Adrenal gland (tissue), 9 donors: ENCODE measurements at regions not wholly inside any gene's neighbourhood (a gene's known extent, or its start where the extent isn't known, plus 50 kb on each side); places are given as distances from the start of the nearest gene placed in this dataset.

ENCODE experiments used
- DNase-seq, 7 donors: peaks; one replicate each; pipeline ENCODE4 v3.0.0-alpha.2; 2019 to 2020
- H3K27ac ChIP-seq, 5 donors: fragments of 200-600 bp; sonication (generic) in 4 of 5; 1 replicate in 3 of 5; 2 replicates in 2 of 5; pipeline versions ENCODE4 v1.5.1 to v1.8.0; 2016 to 2020; ENCODE audit warnings: mild to moderate bottlenecking in 1 of 5
- H3K27me3 ChIP-seq: fragments of 200-600 bp; 2 replicates; pipeline ENCODE4 v1.8.0; 2021
- H3K36me3 ChIP-seq, 2 donors: fragments of 200-600 bp; replicated peaks in 1 of 2; 1 replicate in 1 of 2; 2 replicates in 1 of 2; pipeline versions ENCODE4 v1.5.1 to v1.8.0; 2018 to 2022
- H3K4me1 ChIP-seq, 2 donors: fragments of 200-600 bp; replicated peaks in 1 of 2; 1 replicate in 1 of 2; 2 replicates in 1 of 2; pipeline versions ENCODE4 v1.5.1 to v1.8.0; 2018 to 2021
- H3K4me3 ChIP-seq, 4 donors: fragments of 200-600 bp; sonication (generic) in 3 of 4; one replicate each; pipeline ENCODE4 v1.5.1; 2016 to 2018
- H3K9me3 ChIP-seq, 3 donors: fragments of 200-600 bp; sonication (generic) in 1 of 3; replicated peaks in 1 of 3; 1 replicate in 2 of 3; 2 replicates in 1 of 3; pipeline versions ENCODE4 v1.5.1 to v1.8.0; 2016 to 2021
- POLR2A ChIP-seq, 2 donors: fragments of 450-650 bp; IDR thresholded peaks; one replicate each; pipeline ENCODE4 v1.6.1; 2017; ENCODE audit warnings: antibody characterized with exemption in 2 of 2, mild to moderate bottlenecking in 2 of 2, moderate library complexity in 1 of 2
- WGBS, 4 donors: extraction: QIAGEN DNeasy Blood & Tissue Kit in 2 of 4; methylation state at CpG; one replicate each; pipeline versions ENCODE4 v1.1.5 to v1.1.7; 2013 to 2017; 5-methylcytosine and 5-hydroxymethylcytosine counted together
- intact Hi-C, 2 donors: fragments of 100-400 bp; cut with DNase I; formaldehyde crosslinking; loops; one replicate each; pipeline versions ENCODE4 v1.14.1 to v1.15.0; 2022 to 2023
- TF ChIP-seq, protein P1 (sequence below), 6 experiments: fragments of 450-650 bp in 4 of 6; fragments of 200-600 bp in 2 of 6; sonication (generic) in 1 of 6; IDR thresholded peaks; 1 replicate in 5 of 6; 2 replicates in 1 of 6; pipeline versions ENCODE4 v1.5.1 to v1.8.0; 2016 to 2021; ENCODE audit warnings: antibody characterized with exemption in 6 of 6, mild to moderate bottlenecking in 2 of 6, moderate library complexity in 1 of 6
- donor health status: healthy with polysubstance abuse.
- donor health status: Bipolar disorder and iron deficiency.
- donor health status: DM: yes; HTN: yes; CAD: no.
- donor health status: DM: no; HTN: no; CAD: no.
- donor health status: DM: no; HTN: no; CAD: no.

DNA sequence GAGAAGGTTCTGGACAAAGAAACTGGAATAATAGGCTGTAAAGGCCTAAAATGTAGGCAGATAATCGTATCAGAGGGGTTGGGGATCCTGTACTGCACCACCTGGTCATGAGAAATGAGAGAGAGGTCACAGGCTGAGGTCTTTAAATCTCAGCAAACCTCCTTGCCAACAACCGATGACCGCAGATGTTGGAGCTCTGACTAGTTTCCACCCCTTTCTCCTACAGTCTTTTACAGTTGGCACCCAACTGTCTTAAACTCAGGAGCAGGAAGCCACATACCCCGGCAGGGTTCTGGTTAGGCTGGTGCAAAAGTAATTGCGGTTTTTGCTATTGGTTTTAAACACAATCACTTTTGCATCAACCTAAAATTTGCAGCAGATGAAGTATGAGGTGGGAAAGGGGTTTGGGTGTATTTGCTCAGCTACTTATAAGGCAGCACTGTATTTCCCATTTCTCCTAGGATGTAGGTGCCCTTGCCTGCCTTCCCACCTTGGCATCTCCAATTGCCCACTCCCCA is 261.8 kb upstream of the MYOCD start:
- no peak for DNase-seq
- no peak overlapping the region for H3K27ac ChIP-seq
- H3K36me3 ChIP-seq = no peaks in the 10 kb centered on the region
- H3K9me3 ChIP-seq = no peaks in the 10 kb centered on the region
- 63 to 73% (median 67%) methylated on average over 5 of the region's 5 CpGs for WGBS, 4 donors
- H3K27me3 ChIP-seq = no peaks in the 10 kb centered on the region
- TF ChIP-seq, protein P1, sequence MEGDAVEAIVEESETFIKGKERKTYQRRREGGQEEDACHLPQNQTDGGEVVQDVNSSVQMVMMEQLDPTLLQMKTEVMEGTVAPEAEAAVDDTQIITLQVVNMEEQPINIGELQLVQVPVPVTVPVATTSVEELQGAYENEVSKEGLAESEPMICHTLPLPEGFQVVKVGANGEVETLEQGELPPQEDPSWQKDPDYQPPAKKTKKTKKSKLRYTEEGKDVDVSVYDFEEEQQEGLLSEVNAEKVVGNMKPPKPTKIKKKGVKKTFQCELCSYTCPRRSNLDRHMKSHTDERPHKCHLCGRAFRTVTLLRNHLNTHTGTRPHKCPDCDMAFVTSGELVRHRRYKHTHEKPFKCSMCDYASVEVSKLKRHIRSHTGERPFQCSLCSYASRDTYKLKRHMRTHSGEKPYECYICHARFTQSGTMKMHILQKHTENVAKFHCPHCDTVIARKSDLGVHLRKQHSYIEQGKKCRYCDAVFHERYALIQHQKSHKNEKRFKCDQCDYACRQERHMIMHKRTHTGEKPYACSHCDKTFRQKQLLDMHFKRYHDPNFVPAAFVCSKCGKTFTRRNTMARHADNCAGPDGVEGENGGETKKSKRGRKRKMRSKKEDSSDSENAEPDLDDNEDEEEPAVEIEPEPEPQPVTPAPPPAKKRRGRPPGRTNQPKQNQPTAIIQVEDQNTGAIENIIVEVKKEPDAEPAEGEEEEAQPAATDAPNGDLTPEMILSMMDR (IDR thresholded peaks at IDR 0.05) = no peak
- TF ChIP-seq POLR2A (IDR thresholded peaks at IDR 0.05) = no peak
- H3K4me1 ChIP-seq = no peaks in the 10 kb centered on the region
- intact Hi-C loops = no loop called here
- no peak overlapping the region for H3K4me3 ChIP-seq

DNA sequence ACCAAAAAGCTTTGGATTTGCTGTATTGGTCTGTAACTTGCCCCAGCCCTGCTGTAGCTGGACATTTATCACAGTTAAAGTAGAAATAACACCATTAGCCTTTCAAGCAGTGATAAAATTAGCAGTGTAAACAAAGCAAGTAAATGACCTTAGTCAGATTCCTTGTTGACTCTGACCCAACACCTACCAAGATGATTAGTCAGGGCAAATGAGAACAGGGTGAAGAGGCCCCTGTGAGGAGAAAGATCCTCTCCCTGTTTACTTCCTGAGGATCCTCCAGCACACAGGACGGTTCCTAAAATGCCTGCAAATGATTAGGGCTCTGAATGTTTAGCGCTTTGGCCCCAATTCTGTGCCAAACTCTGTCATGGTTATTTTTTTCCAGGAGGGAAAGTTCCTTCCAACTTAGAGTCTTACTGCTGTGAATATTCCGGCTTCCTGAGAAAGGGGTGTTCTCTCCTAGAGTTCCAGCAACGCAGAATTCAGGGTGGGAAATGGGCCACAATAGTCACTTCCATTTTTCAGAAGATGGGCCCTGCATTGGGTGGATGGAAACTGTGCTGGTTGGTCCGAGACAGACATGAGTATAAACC is 259.0 kb upstream of the MYOCD start:
- H3K27me3 ChIP-seq = no peaks in the 10 kb centered on the region
- no peak overlapping the region for H3K27ac ChIP-seq
- no peaks in the 10 kb centered on the region for H3K9me3 ChIP-seq
- no peak overlapping the region for H3K4me3 ChIP-seq
- H3K36me3 ChIP-seq = no peaks in the 10 kb centered on the region
- no peaks in the 10 kb centered on the region for H3K4me1 ChIP-seq
- no peak for DNase-seq
- intact Hi-C loops = no loop called here
- WGBS, 4 donors = 39 to 65% (median 62%) methylated on average over 5 of the region's 5 CpGs
- no peak for TF ChIP-seq POLR2A (IDR thresholded peaks at IDR 0.05)
- TF ChIP-seq, protein P1 (IDR thresholded peaks at IDR 0.05) = no peak

DNA sequence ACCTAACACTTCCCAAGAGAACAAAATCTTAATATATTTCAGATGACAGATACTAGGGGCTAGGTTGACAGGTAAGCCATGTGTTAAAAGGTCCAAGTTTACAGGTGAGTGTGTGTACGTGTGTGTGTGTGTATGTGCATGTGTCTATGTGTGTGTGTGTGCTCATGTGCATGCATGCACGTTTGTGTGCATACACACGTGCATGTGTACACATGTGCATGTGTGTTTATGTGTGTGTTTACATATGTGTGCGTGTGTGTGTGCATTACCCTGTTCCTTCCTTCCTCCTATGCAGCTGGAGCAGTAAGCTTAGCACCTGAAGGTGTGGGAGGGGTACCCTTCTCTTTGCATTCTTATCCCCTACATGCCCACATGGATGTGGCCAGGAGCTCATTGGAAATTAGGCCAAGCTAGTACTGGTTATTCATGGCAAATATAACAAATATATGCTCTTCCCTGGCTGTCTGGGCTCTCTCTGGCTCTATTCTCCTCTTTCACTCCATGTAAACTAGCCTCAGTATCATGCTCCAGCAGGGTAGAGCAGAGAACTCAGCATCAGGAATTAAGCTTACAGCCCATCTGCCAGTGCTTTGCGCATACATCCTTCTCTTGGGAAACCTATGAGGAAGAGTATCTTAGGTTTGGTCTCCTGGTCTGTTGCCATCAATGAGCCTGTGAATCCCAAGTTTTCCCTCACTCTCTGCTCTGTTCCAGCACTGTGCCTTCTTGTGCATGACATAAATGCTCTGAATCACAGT is 258.0 kb upstream of the MYOCD start:
- Histone ChIP-seq H3K4me3 (no peak overlapping the region), H3K36me3 (no peaks in the 10 kb centered on the region), H3K9me3 (no peaks in the 10 kb centered on the region), H3K4me1 (no peaks in the 10 kb centered on the region), H3K27me3 (no peaks in the 10 kb centered on the region), H3K27ac (no peak overlapping the region)
- no peak for TF ChIP-seq POLR2A (IDR thresholded peaks at IDR 0.05)
- TF ChIP-seq, protein P1 (IDR thresholded peaks at IDR 0.05) = no peak
- no peak for DNase-seq
- WGBS, 4 donors = 52 to 83% (median 79%) methylated on average over 5 of the region's 5 CpGs
- intact Hi-C loops = no loop called here

DNA sequence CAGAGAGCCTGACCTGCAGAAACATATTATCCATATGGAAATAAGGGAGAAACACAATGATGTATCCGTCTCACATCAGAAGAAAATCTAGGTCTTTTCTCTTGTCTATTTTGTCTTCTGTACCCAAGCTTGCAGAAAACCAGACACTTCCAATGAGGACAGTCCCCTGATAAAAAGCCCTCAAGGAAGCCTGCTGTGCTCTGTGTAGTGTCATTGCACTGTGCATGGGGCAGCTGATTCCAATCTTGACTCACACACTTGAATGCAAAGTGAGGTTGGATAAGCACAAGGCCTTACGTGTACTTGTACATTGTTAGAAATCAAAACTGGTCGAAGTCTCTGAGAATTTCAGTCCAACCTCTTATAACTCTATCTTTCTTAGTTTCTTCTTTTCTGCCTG is 256.6 kb upstream of the MYOCD start:
- no peak for TF ChIP-seq POLR2A (IDR thresholded peaks at IDR 0.05)
- DNase-seq = no peak
- WGBS, 4 donors = 83 to 95% (median 88%) methylated on average over 3 of the region's 3 CpGs
- Histone ChIP-seq H3K36me3 (no peaks in the 10 kb centered on the region), H3K27ac (no peak overlapping the region), H3K27me3 (no peaks in the 10 kb centered on the region), H3K4me3 (no peak overlapping the region), H3K4me1 (no peaks in the 10 kb centered on the region), H3K9me3 (no peaks in the 10 kb centered on the region)
- intact Hi-C loops = no loop called here
